Loucy (cell line): ENCODE measurements at regions not wholly inside any gene's neighbourhood (a gene's known extent, or its start where the extent isn't known, plus 50 kb on each side); places are given as distances from the start of the nearest gene placed in this dataset.

ENCODE experiments used
- H2AFZ ChIP-seq: fragments of 200-600 bp; sonication (generic); 2 replicates; pipeline ENCODE4 v1.6.0; 2016; ENCODE audit warnings: antibody characterized with exemption, mild to moderate bottlenecking, low read length, moderate library complexity
- H3F3A ChIP-seq: fragments of 200-600 bp; 2 replicates; pipeline ENCODE4 v1.6.0; 2016; ENCODE audit warnings: antibody characterized with exemption, low read depth, mild to moderate bottlenecking
- H3K27me3 ChIP-seq: fragments of 200-600 bp; sonication (generic); 2 replicates; pipeline ENCODE4 v1.6.1; 2014; ENCODE audit warnings: low read length, mild to moderate bottlenecking; ENCODE audit not compliant: insufficient read depth, poor library complexity, severe bottlenecking
- H3K36me3 ChIP-seq: fragments of 200-600 bp; sonication (generic); 2 replicates; pipeline ENCODE4 v1.6.1; 2016; ENCODE audit warnings: low read length; ENCODE audit not compliant: insufficient read depth
- H3K4me1 ChIP-seq: fragments of 200-600 bp; sonication (generic); 2 replicates; pipeline ENCODE4 v1.5.1; 2014; ENCODE audit warnings: low read length, mild to moderate bottlenecking; ENCODE audit not compliant: insufficient read depth, poor library complexity, severe bottlenecking
- H3K4me2 ChIP-seq: fragments of 200-600 bp; sonication (generic); 2 replicates; pipeline ENCODE4 v1.6.0; 2014; ENCODE audit warnings: antibody characterized with exemption, low read length, low read depth, mild to moderate bottlenecking; ENCODE audit not compliant: poor library complexity, severe bottlenecking
- H3K4me3 ChIP-seq: fragments of 200-600 bp; sonication (generic); 2 replicates; pipeline ENCODE4 v1.5.1; 2014; ENCODE audit warnings: low read length, mild to moderate bottlenecking, mixed read lengths; ENCODE audit not compliant: poor library complexity, severe bottlenecking
- H3K79me2 ChIP-seq: fragments of 200-600 bp; sonication (generic); 2 replicates; pipeline ENCODE4 v1.6.1; 2014; ENCODE audit warnings: low read length; ENCODE audit not compliant: insufficient read depth
- H3K9ac ChIP-seq: fragments of 200-600 bp; sonication (generic); 2 replicates; pipeline ENCODE4 v1.6.0; 2014; ENCODE audit warnings: mild to moderate bottlenecking, low read depth, low read length, moderate library complexity; ENCODE audit not compliant: poor library complexity, severe bottlenecking
- H3K9me2 ChIP-seq: fragments of 200-600 bp; sonication (generic); replicated peaks from 2 replicates; pipeline ENCODE4 v1.6.1; 2016; ENCODE audit warnings: low read depth, low read length, mixed read lengths
- H3K9me3 ChIP-seq: fragments of 200-600 bp; sonication (generic); 2 replicates; pipeline ENCODE4 v1.6.1; 2014; ENCODE audit warnings: mild to moderate bottlenecking, antibody characterized with exemption, low read length, low read depth; ENCODE audit not compliant: insufficient read depth
- H4K20me1 ChIP-seq: fragments of 200-600 bp; sonication (generic); 2 replicates; pipeline ENCODE4 v1.6.0; 2014; ENCODE audit warnings: antibody characterized with exemption, low read length, mild to moderate bottlenecking; ENCODE audit not compliant: insufficient read depth, poor library complexity, severe bottlenecking
- CTCF ChIP-seq: fragments of 200-600 bp; sonication (generic); conservative IDR thresholded peaks from 2 replicates; pipeline ENCODE4 v1.5.1; 2014; ENCODE audit warnings: mild to moderate bottlenecking, antibody characterized with exemption, low read length
- EZH2phosphoT487 ChIP-seq: fragments of 200-600 bp; IDR thresholded peaks from 2 replicates; pipeline ENCODE4 v1.6.1; 2018; ENCODE audit warnings: antibody characterized with exemption, mild to moderate bottlenecking, moderate library complexity, borderline replicate concordance

GRCh38 chr18:55166260-55166598, 207.0 kb upstream of the CCDC68 start:
- H3K9me2 ChIP-seq, result no peaks in the 10 kb centered on the region
- no peaks in the 10 kb centered on the region for H3K27me3 ChIP-seq
- no peaks in the 10 kb centered on the region for H3K36me3 ChIP-seq
- H3F3A ChIP-seq, result no peaks in the 10 kb centered on the region
- TF ChIP-seq CTCF (no peak), EZH2phosphoT487 (no peak)
- H3K4me2 ChIP-seq, result no peak overlapping the region
- no peaks in the 10 kb centered on the region for H3K9me3 ChIP-seq
- H2AFZ ChIP-seq, result no peak overlapping the region
- H3K79me2 ChIP-seq, result no peaks in the 10 kb centered on the region
- no peak overlapping the region for H3K4me3 ChIP-seq
- no peak overlapping the region for H3K9ac ChIP-seq
- H4K20me1 ChIP-seq, result no peaks in the 10 kb centered on the region
- H3K4me1 ChIP-seq, result no peaks in the 10 kb centered on the region

- no peak overlapping the region for H3K4me3 ChIP-seq
- no peaks in the 10 kb centered on the region for H4K20me1 ChIP-seq
- no peaks in the 10 kb centered on the region for H3K9me2 ChIP-seq
- TF ChIP-seq CTCF, result no peak
- TF ChIP-seq EZH2phosphoT487, result no peak
- H3K4me2 ChIP-seq, result no peak overlapping the region
- H3K9me3 ChIP-seq, result no peaks in the 10 kb centered on the region
- no peak overlapping the region for H2AFZ ChIP-seq
- H3K9ac ChIP-seq, result no peak overlapping the region
- H3K4me1 ChIP-seq, result no peaks in the 10 kb centered on the region
- H3K36me3 ChIP-seq, result no peaks in the 10 kb centered on the region
- no peaks in the 10 kb centered on the region for H3K27me3 ChIP-seq
- H3F3A ChIP-seq, result no peaks in the 10 kb centered on the region
- no peaks in the 10 kb centered on the region for H3K79me2 ChIP-seq
Observed at GRCh38 chr18:55163550-55163949, 204.3 kb upstream of the CCDC68 start.

- no peak overlapping the region for H2AFZ ChIP-seq
- H3K9me2 ChIP-seq, result no peaks in the 10 kb centered on the region
- H3K4me1 ChIP-seq, result no peaks in the 10 kb centered on the region
- no peak overlapping the region for H3K4me3 ChIP-seq
- no peaks in the 10 kb centered on the region for H3K36me3 ChIP-seq
- H3K27me3 ChIP-seq, result no peaks in the 10 kb centered on the region
- H3K9ac ChIP-seq, result no peak overlapping the region
- H3K4me2 ChIP-seq, result no peak overlapping the region
- no peaks in the 10 kb centered on the region for H3F3A ChIP-seq
- H3K9me3 ChIP-seq, result no peaks in the 10 kb centered on the region
- H3K79me2 ChIP-seq, result no peaks in the 10 kb centered on the region
- TF ChIP-seq CTCF (no peak), EZH2phosphoT487 (no peak)
- no peaks in the 10 kb centered on the region for H4K20me1 ChIP-seq
Observed at GRCh38 chr18:55161916-55162315, 202.7 kb upstream of the CCDC68 start.
